ENCODE measurements at regions not wholly inside any gene's neighbourhood (a gene's known extent, or its start where the extent isn't known, plus 50 kb on each side); places are given as distances from the start of the nearest gene placed in this dataset.

DNA sequence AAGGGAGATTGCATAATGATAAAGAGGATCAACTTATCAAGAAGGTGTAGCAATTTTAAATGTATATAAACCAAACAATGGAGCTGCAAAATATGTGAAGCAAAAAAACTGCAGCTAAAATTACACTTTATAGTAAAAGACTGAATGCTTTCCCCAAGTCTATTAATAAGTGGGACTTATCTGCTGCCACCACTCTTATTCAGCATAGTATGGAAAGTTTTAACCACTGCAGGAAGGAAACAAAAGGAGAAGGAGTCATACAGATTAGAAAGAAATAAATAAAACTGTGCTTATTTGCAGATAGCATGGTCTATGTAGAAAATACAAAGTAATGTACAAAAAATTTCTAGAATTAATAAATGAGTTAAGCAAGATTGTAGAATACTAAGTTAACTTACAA, 94.1 kb upstream of the GK2 start:
- no peak for DNase-seq (ENCODE audit: low read depth)
- FAIRE-seq: no peak

DNA sequence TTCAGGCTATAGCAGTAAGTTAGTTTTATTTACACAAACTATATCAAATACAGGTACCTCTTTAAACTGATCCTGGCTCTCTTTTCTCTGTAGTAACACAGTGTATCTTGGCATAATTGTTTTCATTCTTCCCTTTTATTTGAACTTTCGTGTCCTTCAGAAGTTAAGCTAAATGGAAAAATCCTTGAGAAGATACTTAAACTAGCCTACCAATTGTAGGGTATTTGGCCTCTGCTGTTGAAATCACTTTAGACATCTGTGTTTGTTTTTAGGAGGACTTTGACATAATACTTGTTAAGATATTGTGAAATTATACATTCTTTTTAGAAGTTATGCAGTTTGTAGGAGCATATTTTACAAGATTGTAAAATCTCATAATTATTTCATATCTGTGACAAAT, 90.3 kb upstream of the GK2 start:
- TF ChIP-seq, protein P1, sequence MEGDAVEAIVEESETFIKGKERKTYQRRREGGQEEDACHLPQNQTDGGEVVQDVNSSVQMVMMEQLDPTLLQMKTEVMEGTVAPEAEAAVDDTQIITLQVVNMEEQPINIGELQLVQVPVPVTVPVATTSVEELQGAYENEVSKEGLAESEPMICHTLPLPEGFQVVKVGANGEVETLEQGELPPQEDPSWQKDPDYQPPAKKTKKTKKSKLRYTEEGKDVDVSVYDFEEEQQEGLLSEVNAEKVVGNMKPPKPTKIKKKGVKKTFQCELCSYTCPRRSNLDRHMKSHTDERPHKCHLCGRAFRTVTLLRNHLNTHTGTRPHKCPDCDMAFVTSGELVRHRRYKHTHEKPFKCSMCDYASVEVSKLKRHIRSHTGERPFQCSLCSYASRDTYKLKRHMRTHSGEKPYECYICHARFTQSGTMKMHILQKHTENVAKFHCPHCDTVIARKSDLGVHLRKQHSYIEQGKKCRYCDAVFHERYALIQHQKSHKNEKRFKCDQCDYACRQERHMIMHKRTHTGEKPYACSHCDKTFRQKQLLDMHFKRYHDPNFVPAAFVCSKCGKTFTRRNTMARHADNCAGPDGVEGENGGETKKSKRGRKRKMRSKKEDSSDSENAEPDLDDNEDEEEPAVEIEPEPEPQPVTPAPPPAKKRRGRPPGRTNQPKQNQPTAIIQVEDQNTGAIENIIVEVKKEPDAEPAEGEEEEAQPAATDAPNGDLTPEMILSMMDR (IDR thresholded peaks at IDR 0.05; ENCODE audit: insufficient read depth, low read depth, low read length): no peak
- TF ChIP-seq EZH2 (IDR thresholded peaks at IDR 0.05; ENCODE audit: insufficient read depth, low read length): no peak
- H3K27ac ChIP-seq (ENCODE audit: low read depth, low read length): no peak overlapping the region
- no peaks in the 10 kb centered on the region for H3K27me3 ChIP-seq (ENCODE audit: insufficient read depth, low read length)
- H3K4me1 Mint-ChIP-seq (ENCODE audit: low read depth, unreplicated experiment): no peaks in the 10 kb centered on the region
- no peaks in the 10 kb centered on the region for H3K79me2 ChIP-seq (ENCODE audit: insufficient read depth, low read length)
- H3K9ac ChIP-seq (ENCODE audit: low read length): no peak overlapping the region
- no peaks in the 10 kb centered on the region for H4K20me1 ChIP-seq (ENCODE audit: insufficient read depth, low read length)
- H3K9me3 Mint-ChIP-seq (ENCODE audit: unreplicated experiment): no peaks in the 10 kb centered on the region
- H3K36me3 ChIP-seq (ENCODE audit: insufficient read depth, low read length): no peaks in the 10 kb centered on the region
- no peaks in the 10 kb centered on the region for H3K27me3 Mint-ChIP-seq (ENCODE audit: low read depth, unreplicated experiment)
- H3K36me3 Mint-ChIP-seq (ENCODE audit: low read depth, unreplicated experiment): no peaks in the 10 kb centered on the region
- H3K27ac Mint-ChIP-seq (ENCODE audit: unreplicated experiment): no peak overlapping the region
- H3K4me3 Mint-ChIP-seq (ENCODE audit: unreplicated experiment): no peak overlapping the region
- H2AFZ ChIP-seq (ENCODE audit: low read depth, low read length): no peak overlapping the region
- DNase-seq (ENCODE audit: low read depth) (no peak), FAIRE-seq (no peak)
- no peaks in the 10 kb centered on the region for H3K9me3 ChIP-seq (ENCODE audit: insufficient read depth, low read depth, low read length)
- H3K4me1 ChIP-seq (ENCODE audit: insufficient read depth, low read length): no peaks in the 10 kb centered on the region
- H3K4me2 ChIP-seq (ENCODE audit: low read length): no peak overlapping the region
- H3K4me3 ChIP-seq (ENCODE audit: insufficient read depth, low read depth, low read length): no peak overlapping the region

More for the DNA sequence above, 94.1 kb upstream of the GK2 start:
- no peak overlapping the region for H2AFZ ChIP-seq (ENCODE audit: low read depth, low read length)
- H3K4me1 ChIP-seq (ENCODE audit: insufficient read depth, low read length): no peaks in the 10 kb centered on the region
- TF ChIP-seq, protein P1 (IDR thresholded peaks at IDR 0.05; ENCODE audit: insufficient read depth, low read depth, low read length): no peak
- no peak for TF ChIP-seq EZH2 (IDR thresholded peaks at IDR 0.05; ENCODE audit: insufficient read depth, low read length)
- no peak overlapping the region for H3K4me2 ChIP-seq (ENCODE audit: low read length)
- H3K27ac ChIP-seq (ENCODE audit: low read depth, low read length): no peak overlapping the region
- H3K36me3 Mint-ChIP-seq (ENCODE audit: low read depth, unreplicated experiment): no peaks in the 10 kb centered on the region
- H3K36me3 ChIP-seq (ENCODE audit: insufficient read depth, low read length): no peaks in the 10 kb centered on the region
- H3K27me3 ChIP-seq (ENCODE audit: insufficient read depth, low read length): no peaks in the 10 kb centered on the region
- H3K4me1 Mint-ChIP-seq (ENCODE audit: low read depth, unreplicated experiment): peaks cover 5% of the 10 kb centered on the region
- no peaks in the 10 kb centered on the region for H3K9me3 ChIP-seq (ENCODE audit: insufficient read depth, low read depth, low read length)
- H3K9ac ChIP-seq (ENCODE audit: low read length): no peak overlapping the region
- H3K79me2 ChIP-seq (ENCODE audit: insufficient read depth, low read length): no peaks in the 10 kb centered on the region
- no peaks in the 10 kb centered on the region for H4K20me1 ChIP-seq (ENCODE audit: insufficient read depth, low read length)
- no peak overlapping the region for H3K4me3 Mint-ChIP-seq (ENCODE audit: unreplicated experiment)
- H3K27ac Mint-ChIP-seq (ENCODE audit: unreplicated experiment): no peak overlapping the region
- no peak overlapping the region for H3K4me3 ChIP-seq (ENCODE audit: insufficient read depth, low read depth, low read length)
- no peaks in the 10 kb centered on the region for H3K9me3 Mint-ChIP-seq (ENCODE audit: unreplicated experiment)
- H3K27me3 Mint-ChIP-seq (ENCODE audit: low read depth, unreplicated experiment): no peaks in the 10 kb centered on the region

DNA sequence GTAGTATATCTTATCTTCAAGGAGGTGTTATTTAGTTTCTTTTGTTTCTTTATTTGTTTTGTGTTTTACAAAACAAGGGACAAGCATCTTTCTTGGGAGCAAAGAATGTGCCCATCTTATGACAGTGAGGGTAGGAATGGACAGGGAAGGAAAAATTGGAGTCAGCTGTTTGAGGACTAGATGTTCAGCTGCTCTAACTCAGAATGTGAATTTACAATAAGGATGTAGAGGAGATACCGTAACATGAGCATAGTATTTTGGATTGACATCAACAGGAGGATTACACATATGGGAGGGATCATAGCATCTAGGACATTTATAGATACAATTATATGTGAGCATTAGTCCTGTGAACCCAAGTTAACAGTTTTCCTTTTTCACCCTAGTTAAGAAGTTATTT, 89.0 kb upstream of the GK2 start:
- H3K79me2 ChIP-seq (ENCODE audit: insufficient read depth, low read length): no peaks in the 10 kb centered on the region
- no peak overlapping the region for H3K4me2 ChIP-seq (ENCODE audit: low read length)
- Mint-ChIP-seq H3K27ac (ENCODE audit: unreplicated experiment) (no peak overlapping the region), H3K36me3 (ENCODE audit: low read depth, unreplicated experiment) (no peaks in the 10 kb centered on the region), H3K4me3 (ENCODE audit: unreplicated experiment) (no peak overlapping the region), H3K4me1 (ENCODE audit: low read depth, unreplicated experiment) (no peaks in the 10 kb centered on the region), H3K27me3 (ENCODE audit: low read depth, unreplicated experiment) (no peaks in the 10 kb centered on the region), H3K9me3 (ENCODE audit: unreplicated experiment) (no peaks in the 10 kb centered on the region)
- no peak overlapping the region for H3K9ac ChIP-seq (ENCODE audit: low read length)
- H3K4me3 ChIP-seq (ENCODE audit: insufficient read depth, low read depth, low read length): no peak overlapping the region
- no peaks in the 10 kb centered on the region for H3K36me3 ChIP-seq (ENCODE audit: insufficient read depth, low read length)
- no peaks in the 10 kb centered on the region for H3K4me1 ChIP-seq (ENCODE audit: insufficient read depth, low read length)
- H2AFZ ChIP-seq (ENCODE audit: low read depth, low read length): no peak overlapping the region
- no peaks in the 10 kb centered on the region for H3K27me3 ChIP-seq (ENCODE audit: insufficient read depth, low read length)
- no peak for FAIRE-seq
- H3K9me3 ChIP-seq (ENCODE audit: insufficient read depth, low read depth, low read length): no peaks in the 10 kb centered on the region
- DNase-seq (ENCODE audit: low read depth): no peak
- H4K20me1 ChIP-seq (ENCODE audit: insufficient read depth, low read length): no peaks in the 10 kb centered on the region
- TF ChIP-seq, protein P1 (IDR thresholded peaks at IDR 0.05; ENCODE audit: insufficient read depth, low read depth, low read length): no peak
- TF ChIP-seq EZH2 (IDR thresholded peaks at IDR 0.05; ENCODE audit: insufficient read depth, low read length): no peak
- H3K27ac ChIP-seq (ENCODE audit: low read depth, low read length): no peak overlapping the region

Measured in astrocyte (in vitro differentiated cells and primary cell).